ENCODE measurements at regions not wholly inside any gene's neighbourhood (a gene's known extent, or its start where the extent isn't known, plus 50 kb on each side); places are given as distances from the start of the nearest gene placed in this dataset.

DNA sequence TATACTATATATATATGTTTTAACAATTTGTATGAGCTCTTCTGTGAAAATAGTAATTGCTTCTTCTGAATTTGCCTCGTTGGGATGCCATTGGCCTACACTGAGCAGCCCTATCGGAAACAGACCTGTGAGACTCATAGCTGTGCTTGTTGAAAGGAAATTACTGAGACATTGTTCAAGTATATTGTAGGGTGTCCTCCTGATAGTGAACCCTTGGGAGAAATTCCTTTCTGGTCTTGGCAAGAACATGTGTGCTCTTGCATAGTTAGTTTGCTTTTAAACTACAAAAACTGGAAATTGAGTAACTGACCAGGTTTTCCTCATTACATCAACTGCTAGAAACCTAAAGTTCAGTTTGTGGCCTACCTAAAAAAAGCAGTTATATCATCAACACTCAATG is 160.9 kb downstream of the LURAP1L start:
- Mint-ChIP-seq H3K4me3 (no peak overlapping the region), H3K36me3 (no peaks in the 10 kb centered on the region), H3K4me1 (peaks cover 34% of the 10 kb centered on the region), H3K27ac (peak overlapping the region; percentile 19; the same call in 1 of the 2 replicates), H3K9me3 (no peaks in the 10 kb centered on the region), H3K27me3 (ENCODE audit: low read depth) (no peaks in the 10 kb centered on the region)
- no peak for ATAC-seq
- TF ChIP-seq, protein P1, sequence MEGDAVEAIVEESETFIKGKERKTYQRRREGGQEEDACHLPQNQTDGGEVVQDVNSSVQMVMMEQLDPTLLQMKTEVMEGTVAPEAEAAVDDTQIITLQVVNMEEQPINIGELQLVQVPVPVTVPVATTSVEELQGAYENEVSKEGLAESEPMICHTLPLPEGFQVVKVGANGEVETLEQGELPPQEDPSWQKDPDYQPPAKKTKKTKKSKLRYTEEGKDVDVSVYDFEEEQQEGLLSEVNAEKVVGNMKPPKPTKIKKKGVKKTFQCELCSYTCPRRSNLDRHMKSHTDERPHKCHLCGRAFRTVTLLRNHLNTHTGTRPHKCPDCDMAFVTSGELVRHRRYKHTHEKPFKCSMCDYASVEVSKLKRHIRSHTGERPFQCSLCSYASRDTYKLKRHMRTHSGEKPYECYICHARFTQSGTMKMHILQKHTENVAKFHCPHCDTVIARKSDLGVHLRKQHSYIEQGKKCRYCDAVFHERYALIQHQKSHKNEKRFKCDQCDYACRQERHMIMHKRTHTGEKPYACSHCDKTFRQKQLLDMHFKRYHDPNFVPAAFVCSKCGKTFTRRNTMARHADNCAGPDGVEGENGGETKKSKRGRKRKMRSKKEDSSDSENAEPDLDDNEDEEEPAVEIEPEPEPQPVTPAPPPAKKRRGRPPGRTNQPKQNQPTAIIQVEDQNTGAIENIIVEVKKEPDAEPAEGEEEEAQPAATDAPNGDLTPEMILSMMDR (IDR thresholded peaks at IDR 0.05): no peak
- TF ChIP-seq MXD4 (CRISPR knock-in tag; IDR thresholded peaks at IDR 0.05; ENCODE audit: borderline replicate concordance): no peak
- no peak for TF ChIP-seq TEAD4 (CRISPR knock-in tag; IDR thresholded peaks at IDR 0.05)
- TF ChIP-seq, protein P2, sequence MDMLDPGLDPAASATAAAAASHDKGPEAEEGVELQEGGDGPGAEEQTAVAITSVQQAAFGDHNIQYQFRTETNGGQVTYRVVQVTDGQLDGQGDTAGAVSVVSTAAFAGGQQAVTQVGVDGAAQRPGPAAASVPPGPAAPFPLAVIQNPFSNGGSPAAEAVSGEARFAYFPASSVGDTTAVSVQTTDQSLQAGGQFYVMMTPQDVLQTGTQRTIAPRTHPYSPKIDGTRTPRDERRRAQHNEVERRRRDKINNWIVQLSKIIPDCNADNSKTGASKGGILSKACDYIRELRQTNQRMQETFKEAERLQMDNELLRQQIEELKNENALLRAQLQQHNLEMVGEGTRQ (CRISPR knock-in tag; IDR thresholded peaks at IDR 0.05): no peak
- no peak for TF ChIP-seq KAT7 (CRISPR knock-in tag; IDR thresholded peaks at IDR 0.05; ENCODE audit: borderline replicate concordance)
- TF ChIP-seq IRF2 (CRISPR knock-in tag; IDR thresholded peaks at IDR 0.05; ENCODE audit: borderline replicate concordance, low read depth): no peak
- TF ChIP-seq ESRRA (CRISPR knock-in tag; IDR thresholded peaks at IDR 0.05; ENCODE audit: borderline replicate concordance): no peak
- no peak for TF ChIP-seq CREM (CRISPR knock-in tag; IDR thresholded peaks at IDR 0.05)
- TF ChIP-seq, protein P3, sequence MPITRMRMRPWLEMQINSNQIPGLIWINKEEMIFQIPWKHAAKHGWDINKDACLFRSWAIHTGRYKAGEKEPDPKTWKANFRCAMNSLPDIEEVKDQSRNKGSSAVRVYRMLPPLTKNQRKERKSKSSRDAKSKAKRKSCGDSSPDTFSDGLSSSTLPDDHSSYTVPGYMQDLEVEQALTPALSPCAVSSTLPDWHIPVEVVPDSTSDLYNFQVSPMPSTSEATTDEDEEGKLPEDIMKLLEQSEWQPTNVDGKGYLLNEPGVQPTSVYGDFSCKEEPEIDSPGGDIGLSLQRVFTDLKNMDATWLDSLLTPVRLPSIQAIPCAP (CRISPR knock-in tag; IDR thresholded peaks at IDR 0.05): no peak
- no peak for TF ChIP-seq ZNF263 (CRISPR knock-in tag; IDR thresholded peaks at IDR 0.05; ENCODE audit: low read depth)
- TF ChIP-seq, protein P4, sequence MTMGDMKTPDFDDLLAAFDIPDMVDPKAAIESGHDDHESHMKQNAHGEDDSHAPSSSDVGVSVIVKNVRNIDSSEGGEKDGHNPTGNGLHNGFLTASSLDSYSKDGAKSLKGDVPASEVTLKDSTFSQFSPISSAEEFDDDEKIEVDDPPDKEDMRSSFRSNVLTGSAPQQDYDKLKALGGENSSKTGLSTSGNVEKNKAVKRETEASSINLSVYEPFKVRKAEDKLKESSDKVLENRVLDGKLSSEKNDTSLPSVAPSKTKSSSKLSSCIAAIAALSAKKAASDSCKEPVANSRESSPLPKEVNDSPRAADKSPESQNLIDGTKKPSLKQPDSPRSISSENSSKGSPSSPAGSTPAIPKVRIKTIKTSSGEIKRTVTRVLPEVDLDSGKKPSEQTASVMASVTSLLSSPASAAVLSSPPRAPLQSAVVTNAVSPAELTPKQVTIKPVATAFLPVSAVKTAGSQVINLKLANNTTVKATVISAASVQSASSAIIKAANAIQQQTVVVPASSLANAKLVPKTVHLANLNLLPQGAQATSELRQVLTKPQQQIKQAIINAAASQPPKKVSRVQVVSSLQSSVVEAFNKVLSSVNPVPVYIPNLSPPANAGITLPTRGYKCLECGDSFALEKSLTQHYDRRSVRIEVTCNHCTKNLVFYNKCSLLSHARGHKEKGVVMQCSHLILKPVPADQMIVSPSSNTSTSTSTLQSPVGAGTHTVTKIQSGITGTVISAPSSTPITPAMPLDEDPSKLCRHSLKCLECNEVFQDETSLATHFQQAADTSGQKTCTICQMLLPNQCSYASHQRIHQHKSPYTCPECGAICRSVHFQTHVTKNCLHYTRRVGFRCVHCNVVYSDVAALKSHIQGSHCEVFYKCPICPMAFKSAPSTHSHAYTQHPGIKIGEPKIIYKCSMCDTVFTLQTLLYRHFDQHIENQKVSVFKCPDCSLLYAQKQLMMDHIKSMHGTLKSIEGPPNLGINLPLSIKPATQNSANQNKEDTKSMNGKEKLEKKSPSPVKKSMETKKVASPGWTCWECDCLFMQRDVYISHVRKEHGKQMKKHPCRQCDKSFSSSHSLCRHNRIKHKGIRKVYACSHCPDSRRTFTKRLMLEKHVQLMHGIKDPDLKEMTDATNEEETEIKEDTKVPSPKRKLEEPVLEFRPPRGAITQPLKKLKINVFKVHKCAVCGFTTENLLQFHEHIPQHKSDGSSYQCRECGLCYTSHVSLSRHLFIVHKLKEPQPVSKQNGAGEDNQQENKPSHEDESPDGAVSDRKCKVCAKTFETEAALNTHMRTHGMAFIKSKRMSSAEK (CRISPR knock-in tag; IDR thresholded peaks at IDR 0.05; ENCODE audit: borderline replicate concordance): no peak
- TF ChIP-seq, protein P5, sequence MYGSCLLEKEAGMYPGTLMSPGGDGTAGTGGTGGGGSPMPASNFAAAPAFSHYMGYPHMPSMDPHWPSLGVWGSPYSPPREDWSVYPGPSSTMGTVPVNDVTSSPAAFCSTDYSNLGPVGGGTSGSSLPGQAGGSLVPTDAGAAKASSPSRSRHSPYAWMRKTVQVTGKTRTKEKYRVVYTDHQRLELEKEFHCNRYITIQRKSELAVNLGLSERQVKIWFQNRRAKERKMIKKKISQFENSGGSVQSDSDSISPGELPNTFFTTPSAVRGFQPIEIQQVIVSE (CRISPR knock-in tag; IDR thresholded peaks at IDR 0.05; ENCODE audit: borderline replicate concordance): no peak
- no peak for DNase-seq (ENCODE audit: low spot score)
- ChIA-PET CTCF (no interaction called here), POLR2A (no interaction called here)

DNA sequence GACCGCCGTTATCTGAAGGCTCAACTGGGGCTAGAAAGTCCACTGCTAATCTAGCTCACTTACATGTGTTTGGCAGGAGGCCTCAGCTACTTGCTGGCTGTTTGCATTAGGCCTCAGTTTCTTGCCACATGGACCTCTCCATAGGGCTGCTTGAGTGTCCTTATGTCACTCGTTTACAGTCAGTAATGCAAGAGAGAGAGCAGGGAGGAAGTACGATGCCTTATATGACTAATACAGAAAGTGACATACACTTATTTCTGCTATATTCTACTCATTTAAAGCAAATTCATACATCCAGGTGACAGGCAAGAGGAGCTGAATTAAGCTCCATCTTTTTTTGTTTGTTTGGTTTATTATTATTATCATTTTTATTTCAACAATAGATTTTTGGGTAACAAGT is 179.6 kb downstream of the LURAP1L start:
- Mint-ChIP-seq H3K4me1 (peaks cover 38% of the 10 kb centered on the region), H3K4me3 (peak overlapping the region; percentile 11; the same call in 1 of the 2 replicates), H3K27me3 (ENCODE audit: low read depth) (no peaks in the 10 kb centered on the region; the same call in 1 of the 2 replicates), H3K9me3 (peaks cover 43% of the 10 kb centered on the region), H3K36me3 (peaks cover 78% of the 10 kb centered on the region), H3K27ac (peak overlapping the region; percentile 57)
- no peak for ATAC-seq
- no peak for TF ChIP-seq RORB (CRISPR knock-in tag; IDR thresholded peaks at IDR 0.05)
- TF ChIP-seq, protein P3 (CRISPR knock-in tag; IDR thresholded peaks at IDR 0.05): no peak
- no peak for TF ChIP-seq ESRRA (CRISPR knock-in tag; IDR thresholded peaks at IDR 0.05; ENCODE audit: borderline replicate concordance)
- TF ChIP-seq, protein P6, sequence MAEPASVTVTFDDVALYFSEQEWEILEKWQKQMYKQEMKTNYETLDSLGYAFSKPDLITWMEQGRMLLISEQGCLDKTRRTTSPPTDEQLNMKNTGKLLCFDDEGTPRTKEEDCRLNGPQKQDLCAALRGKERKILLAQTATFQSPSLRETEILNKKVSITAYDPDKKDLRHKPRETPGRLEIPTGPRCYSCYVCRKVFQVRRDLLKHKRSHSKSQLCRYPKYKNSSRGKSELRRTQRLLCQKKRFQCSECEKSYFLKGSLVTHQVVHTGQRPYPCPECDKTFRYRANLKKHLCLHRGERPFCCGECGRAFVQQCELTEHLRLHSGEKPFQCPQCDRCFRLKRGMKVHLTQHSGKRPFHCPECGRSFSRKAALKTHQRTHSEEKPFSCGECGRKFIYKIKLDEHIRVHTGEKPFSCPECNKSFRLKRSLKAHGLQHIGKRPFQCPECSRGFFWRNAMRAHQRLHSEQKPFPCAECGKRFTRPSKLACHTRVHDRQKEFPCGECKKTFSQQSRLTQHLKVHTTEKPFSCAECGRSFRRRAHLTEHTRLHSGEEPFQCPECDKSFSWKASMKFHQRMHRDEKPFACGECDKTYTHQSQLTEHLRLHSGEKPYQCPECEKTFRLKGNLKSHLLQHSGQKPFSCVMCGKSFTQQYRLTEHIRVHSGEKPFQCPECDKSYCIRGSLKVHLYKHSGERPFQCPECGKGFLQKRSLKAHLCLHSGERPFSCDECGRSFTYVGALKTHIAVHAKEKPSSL (CRISPR knock-in tag; conservative IDR thresholded peaks at IDR 0.05): 0 out of 2 replicates have a peak, but pooled peaks have one; percentile 33
- TF ChIP-seq SMAD4 (CRISPR knock-in tag; IDR thresholded peaks at IDR 0.05): no peak
- DNase-seq (ENCODE audit: low spot score): no peak
- ChIA-PET CTCF (no interaction called here), POLR2A (no interaction called here)

Measured in WTC11 (cell line).